SK-N-SH treated with all-trans-retinoic acid at 6 μM for 48 hours (cell line): ENCODE measurements at regions not wholly inside any gene's neighbourhood (a gene's known extent, or its start where the extent isn't known, plus 50 kb on each side); places are given as distances from the start of the nearest gene placed in this dataset.

ENCODE experiments used
- ARNTL ChIP-seq: fragments of 450-650 bp; formaldehyde crosslinking; IDR thresholded peaks from 2 replicates; pipeline ENCODE4 v1.5.0; 2020; ENCODE audit warnings: low read depth, mild to moderate bottlenecking, moderate library complexity, borderline replicate concordance
- BACH2 ChIP-seq: fragments of 250-450 bp; sonication (Bioruptor Pico); IDR thresholded peaks from 2 replicates; pipeline ENCODE4 v1.9.0; 2021; ENCODE audit warnings: mild to moderate bottlenecking, borderline replicate concordance
- CREB5 ChIP-seq: fragments of 250-450 bp; sonication (Bioruptor Pico); IDR thresholded peaks from 2 replicates; pipeline ENCODE4 v1.5.1; 2020; ENCODE audit warnings: low read depth, mild to moderate bottlenecking, moderate library complexity
- CSRNP3 ChIP-seq: fragments of 250-450 bp; sonication (Bioruptor Pico); IDR thresholded peaks from 2 replicates; pipeline ENCODE4 v1.5.1; 2021; ENCODE audit warnings: mild to moderate bottlenecking, moderate library complexity
- GLIS3 ChIP-seq: fragments of 250-450 bp; sonication (Bioruptor Pico); IDR thresholded peaks from 2 replicates; pipeline ENCODE4 v1.5.0; 2020; ENCODE audit warnings: mild to moderate bottlenecking, moderate library complexity
- PATZ1 ChIP-seq: fragments of 250-450 bp; sonication (Bioruptor Pico); IDR thresholded peaks from 2 replicates; pipeline ENCODE4 v1.8.0; 2020; ENCODE audit warnings: mild to moderate bottlenecking, moderate library complexity, borderline replicate concordance
- RARB ChIP-seq: fragments of 250-450 bp; sonication (Bioruptor Pico); IDR thresholded peaks from 2 replicates; pipeline ENCODE4 v1.8.0; 2021; ENCODE audit warnings: mild to moderate bottlenecking, moderate library complexity
- TCF4 ChIP-seq: fragments of 250-450 bp; sonication (Bioruptor Pico); IDR thresholded peaks from 2 replicates; pipeline ENCODE4 v1.8.0; 2021; ENCODE audit warnings: mild to moderate bottlenecking, moderate library complexity, borderline replicate concordance
- TOX ChIP-seq: fragments of 250-450 bp; sonication (Bioruptor Pico); IDR thresholded peaks from 2 replicates; pipeline ENCODE4 v1.8.0; 2021; ENCODE audit warnings: mild to moderate bottlenecking, moderate library complexity, borderline replicate concordance
- ZC3H10 ChIP-seq: fragments of 250-450 bp; sonication (Bioruptor Pico); IDR thresholded peaks from 2 replicates; pipeline ENCODE4 v1.5.1; 2021; ENCODE audit warnings: mild to moderate bottlenecking, moderate library complexity

GRCh38 chr10:62538606-62539005 lies 164.4 kb downstream of the ZNF365 start:
- TF ChIP-seq GLIS3 (CRISPR knock-in tag): no peak
- TF ChIP-seq ZC3H10 (CRISPR knock-in tag): no peak
- TF ChIP-seq PATZ1 (CRISPR knock-in tag): no peak
- no peak for TF ChIP-seq RARB (CRISPR knock-in tag)
- no peak for TF ChIP-seq TOX (CRISPR knock-in tag)
- no peak for TF ChIP-seq CSRNP3 (CRISPR knock-in tag)
- TF ChIP-seq CREB5: no peak
- TF ChIP-seq TCF4 (CRISPR knock-in tag): no peak
- TF ChIP-seq ARNTL: no peak
- TF ChIP-seq BACH2 (CRISPR knock-in tag): no peak
